ENCODE measurements at regions not wholly inside any gene's neighbourhood (a gene's known extent, or its start where the extent isn't known, plus 50 kb on each side); places are given as distances from the start of the nearest gene placed in this dataset.
"Not testable (repeated sequence)": the region's sequence is repeated elsewhere in the genome, so short reads cannot be mapped to it uniquely, and the experiment has no call there.

- not testable (repeated sequence) for H3K27me3 ChIP-seq (ENCODE audit: insufficient read depth, low read length); H3K36me3 ChIP-seq (ENCODE audit: insufficient read depth, low read length); H3K4me1 ChIP-seq (ENCODE audit: control insufficient read depth, insufficient read depth, low read length, unreplicated experiment); H2AFZ ChIP-seq (ENCODE audit: low read length, unreplicated experiment); H3K27ac ChIP-seq (ENCODE audit: low read depth, low read length); H3K79me2 ChIP-seq (ENCODE audit: control insufficient read depth, insufficient read depth, low read length, unreplicated experiment); H3K4me3 ChIP-seq (ENCODE audit: low read depth, low read length)
Measured at GRCh38 chrX:114167276-114167675, 416.6 kb upstream of the HTR2C start.

GRCh38 chrX:114166601-114167000, 417.3 kb upstream of the HTR2C start:
- Histone ChIP-seq H3K4me3 (ENCODE audit: low read depth, low read length) (no peak overlapping the region), H3K36me3 (ENCODE audit: insufficient read depth, low read length) (no peaks in the 10 kb centered on the region), H3K4me1 (ENCODE audit: control insufficient read depth, insufficient read depth, low read length, unreplicated experiment) (no peaks in the 10 kb centered on the region), H3K27ac (ENCODE audit: low read depth, low read length) (no peak overlapping the region), H2AFZ (ENCODE audit: low read length, unreplicated experiment) (no peak overlapping the region), H3K27me3 (ENCODE audit: insufficient read depth, low read length) (no peaks in the 10 kb centered on the region), H3K79me2 (ENCODE audit: control insufficient read depth, insufficient read depth, low read length, unreplicated experiment) (no peaks in the 10 kb centered on the region)

GRCh38 chrX:114165537-114165936, 418.3 kb upstream of the HTR2C start:
- Histone ChIP-seq H2AFZ (ENCODE audit: low read length, unreplicated experiment) (no peak overlapping the region), H3K79me2 (ENCODE audit: control insufficient read depth, insufficient read depth, low read length, unreplicated experiment) (no peaks in the 10 kb centered on the region), H3K27me3 (ENCODE audit: insufficient read depth, low read length) (no peaks in the 10 kb centered on the region)

GRCh38 chrX:114162068-114162735, 421.7 kb upstream of the HTR2C start:
- H3K27me3 ChIP-seq (ENCODE audit: insufficient read depth, low read length): no peaks in the 10 kb centered on the region
- no peak overlapping the region for H3K27ac ChIP-seq (ENCODE audit: low read depth, low read length)
- H2AFZ ChIP-seq (ENCODE audit: low read length, unreplicated experiment): no peak overlapping the region
- H3K4me1 ChIP-seq (ENCODE audit: control insufficient read depth, insufficient read depth, low read length, unreplicated experiment): no peaks in the 10 kb centered on the region
- H3K4me3 ChIP-seq (ENCODE audit: low read depth, low read length): no peak overlapping the region
- H3K79me2 ChIP-seq (ENCODE audit: control insufficient read depth, insufficient read depth, low read length, unreplicated experiment): no peaks in the 10 kb centered on the region
- no peaks in the 10 kb centered on the region for H3K36me3 ChIP-seq (ENCODE audit: insufficient read depth, low read length)

More at GRCh38 chrX:114165537-114165936, 418.3 kb upstream of the HTR2C start:
- Histone ChIP-seq H3K4me1 (ENCODE audit: control insufficient read depth, insufficient read depth, low read length, unreplicated experiment) (no peaks in the 10 kb centered on the region), H3K4me3 (ENCODE audit: low read depth, low read length) (no peak overlapping the region), H3K27ac (ENCODE audit: low read depth, low read length) (no peak overlapping the region), H3K36me3 (ENCODE audit: insufficient read depth, low read length) (no peaks in the 10 kb centered on the region)

- Histone ChIP-seq H3K79me2 (ENCODE audit: control insufficient read depth, insufficient read depth, low read length, unreplicated experiment) (no peaks in the 10 kb centered on the region), H3K4me1 (ENCODE audit: control insufficient read depth, insufficient read depth, low read length, unreplicated experiment) (peaks cover 11% of the 10 kb centered on the region), H3K27ac (ENCODE audit: low read depth, low read length) (peak overlapping the region; percentile 47; the same call in 1 of the 2 replicates), H3K4me3 (ENCODE audit: low read depth, low read length) (no peak overlapping the region), H3K27me3 (ENCODE audit: insufficient read depth, low read length) (no peaks in the 10 kb centered on the region), H2AFZ (ENCODE audit: low read length, unreplicated experiment) (no peak overlapping the region), H3K36me3 (ENCODE audit: insufficient read depth, low read length) (no peaks in the 10 kb centered on the region)
Measured at GRCh38 chrX:114152801-114153200, 431.1 kb upstream of the HTR2C start.

GRCh38 chrX:114152130-114152529, 431.8 kb upstream of the HTR2C start:
- no peaks in the 10 kb centered on the region for H3K27me3 ChIP-seq (ENCODE audit: insufficient read depth, low read length)
- no peak overlapping the region for H2AFZ ChIP-seq (ENCODE audit: low read length, unreplicated experiment)

GRCh38 chrX:114134465-114134864, 449.4 kb upstream of the HTR2C start:
- Histone ChIP-seq H2AFZ (ENCODE audit: low read length, unreplicated experiment) (no peak overlapping the region), H3K4me1 (ENCODE audit: control insufficient read depth, insufficient read depth, low read length, unreplicated experiment) (no peaks in the 10 kb centered on the region), H3K4me3 (ENCODE audit: low read depth, low read length) (no peak overlapping the region)

More at GRCh38 chrX:114152130-114152529, 431.8 kb upstream of the HTR2C start:
- no peak overlapping the region for H3K4me3 ChIP-seq (ENCODE audit: low read depth, low read length)
- H3K4me1 ChIP-seq (ENCODE audit: control insufficient read depth, insufficient read depth, low read length, unreplicated experiment): peaks cover 11% of the 10 kb centered on the region
- H3K79me2 ChIP-seq (ENCODE audit: control insufficient read depth, insufficient read depth, low read length, unreplicated experiment): no peaks in the 10 kb centered on the region
- H3K27ac ChIP-seq (ENCODE audit: low read depth, low read length): no peak overlapping the region
- H3K36me3 ChIP-seq (ENCODE audit: insufficient read depth, low read length): no peaks in the 10 kb centered on the region

GRCh38 chrX:114127411-114128025, 456.4 kb upstream of the HTR2C start:
- Histone ChIP-seq H3K79me2 (ENCODE audit: control insufficient read depth, insufficient read depth, low read length, unreplicated experiment) (no peaks in the 10 kb centered on the region), H3K4me1 (ENCODE audit: control insufficient read depth, insufficient read depth, low read length, unreplicated experiment) (no peaks in the 10 kb centered on the region), H2AFZ (ENCODE audit: low read length, unreplicated experiment) (no peak overlapping the region), H3K27ac (ENCODE audit: low read depth, low read length) (no peak overlapping the region), H3K27me3 (ENCODE audit: insufficient read depth, low read length) (no peaks in the 10 kb centered on the region), H3K4me3 (ENCODE audit: low read depth, low read length) (no peak overlapping the region), H3K36me3 (ENCODE audit: insufficient read depth, low read length) (no peaks in the 10 kb centered on the region)

More at GRCh38 chrX:114134465-114134864, 449.4 kb upstream of the HTR2C start:
- no peaks in the 10 kb centered on the region for H3K27me3 ChIP-seq (ENCODE audit: insufficient read depth, low read length)
- no peaks in the 10 kb centered on the region for H3K36me3 ChIP-seq (ENCODE audit: insufficient read depth, low read length)
- no peaks in the 10 kb centered on the region for H3K79me2 ChIP-seq (ENCODE audit: control insufficient read depth, insufficient read depth, low read length, unreplicated experiment)
- H3K27ac ChIP-seq (ENCODE audit: low read depth, low read length): no peak overlapping the region

GRCh38 chrX:114127005-114127404, 456.9 kb upstream of the HTR2C start:
- no peak overlapping the region for H3K4me3 ChIP-seq (ENCODE audit: low read depth, low read length)

GRCh38 chrX:114101081-114101480, 482.8 kb upstream of the HTR2C start:
- Histone ChIP-seq H3K79me2 (ENCODE audit: control insufficient read depth, insufficient read depth, low read length, unreplicated experiment) (no peaks in the 10 kb centered on the region), H3K27me3 (ENCODE audit: insufficient read depth, low read length) (no peaks in the 10 kb centered on the region), H3K4me1 (ENCODE audit: control insufficient read depth, insufficient read depth, low read length, unreplicated experiment) (no peaks in the 10 kb centered on the region), H3K36me3 (ENCODE audit: insufficient read depth, low read length) (no peaks in the 10 kb centered on the region), H3K4me3 (ENCODE audit: low read depth, low read length) (no peak overlapping the region), H3K27ac (ENCODE audit: low read depth, low read length) (no peak overlapping the region), H2AFZ (ENCODE audit: low read length, unreplicated experiment) (no peak overlapping the region)

More at GRCh38 chrX:114127005-114127404, 456.9 kb upstream of the HTR2C start:
- Histone ChIP-seq H3K27ac (ENCODE audit: low read depth, low read length) (no peak overlapping the region), H3K36me3 (ENCODE audit: insufficient read depth, low read length) (no peaks in the 10 kb centered on the region), H2AFZ (ENCODE audit: low read length, unreplicated experiment) (no peak overlapping the region), H3K27me3 (ENCODE audit: insufficient read depth, low read length) (no peaks in the 10 kb centered on the region), H3K4me1 (ENCODE audit: control insufficient read depth, insufficient read depth, low read length, unreplicated experiment) (no peaks in the 10 kb centered on the region), H3K79me2 (ENCODE audit: control insufficient read depth, insufficient read depth, low read length, unreplicated experiment) (no peaks in the 10 kb centered on the region)

- no peaks in the 10 kb centered on the region for H3K36me3 ChIP-seq (ENCODE audit: insufficient read depth, low read length)
- no peak overlapping the region for H2AFZ ChIP-seq (ENCODE audit: low read length, unreplicated experiment)
- H3K27me3 ChIP-seq (ENCODE audit: insufficient read depth, low read length): no peaks in the 10 kb centered on the region
- no peaks in the 10 kb centered on the region for H3K79me2 ChIP-seq (ENCODE audit: control insufficient read depth, insufficient read depth, low read length, unreplicated experiment)
- no peak overlapping the region for H3K4me3 ChIP-seq (ENCODE audit: low read depth, low read length)
- H3K27ac ChIP-seq (ENCODE audit: low read depth, low read length): no peak overlapping the region
- H3K4me1 ChIP-seq (ENCODE audit: control insufficient read depth, insufficient read depth, low read length, unreplicated experiment): no peaks in the 10 kb centered on the region
Measured at GRCh38 chrX:114097866-114098265, 486.0 kb upstream of the HTR2C start.
